ENCODE measurements at regions not wholly inside any gene's neighbourhood (a gene's known extent, or its start where the extent isn't known, plus 50 kb on each side); places are given as distances from the start of the nearest gene placed in this dataset.

GRCh38 chr3:102063572-102063971 is 214.3 kb downstream of the NFKBIZ start:
- 33% methylated on average over 7 of the region's 8 CpGs for WGBS (ENCODE audit: low lambda C conversion rate)
- 0 out of 5 replicates have a peak, but pooled peaks cover 0 to 5% of the 10 kb centered on the region in 2 experiments for H3K27me3 ChIP-seq (ENCODE audit: control insufficient read depth in 1 of 2, insufficient read depth in 2 of 2, low read length in 2 of 2)
- no peak overlapping the region for H2AFZ ChIP-seq (ENCODE audit: low read length)
- FAIRE-seq, result no peak
- no peaks in the 10 kb centered on the region for H3K9me3 ChIP-seq (ENCODE audit: low read length)
- H3K36me3 ChIP-seq (replicated peaks in 1 of 2; ENCODE audit: control insufficient read depth in 1 of 2, insufficient read depth in 2 of 2, low read length in 2 of 2), result no peaks in the 10 kb centered on the region
- H4K20me1 ChIP-seq (ENCODE audit: insufficient read depth, low read length), result no peaks in the 10 kb centered on the region
- in situ Hi-C loops (cut with HindIII; ENCODE audit: extremely low pct_ligation_motif_present, low pct_unique_long_range_greater_than_20kb) (no loop called here), intact Hi-C loops (cut with micrococcal nuclease; ENCODE audit: unreplicated experiment) (loop anchor here (5.0 kb wide), 1 partner anchor 251 kb away; no protein-coding TSS in a partner anchor)
- ChIA-PET POLR2A (no interaction called here), CTCF (ENCODE audit: low intra/inter-chr PET ratio, low total read pairs) (no interaction called here)
- H3K79me2 ChIP-seq (ENCODE audit: insufficient read depth, low read length), result no peaks in the 10 kb centered on the region
- no peak for ATAC-seq
- DNase-seq (ENCODE audit: low spot score), result no peak
- no peak overlapping the region for H3K4me2 ChIP-seq (ENCODE audit: low read depth, low read length)
- H3K9ac ChIP-seq (ENCODE audit: insufficient read depth, low read depth, low read length), result no peak overlapping the region
- TF ChIP-seq SCMH1 (CRISPR knock-in tag; IDR thresholded peaks at IDR 0.05; ENCODE audit: borderline replicate concordance) (no peak), ZFAT (CRISPR knock-in tag; conservative IDR thresholded peaks at IDR 0.05) (no peak), MAF1 (CRISPR knock-in tag; IDR thresholded peaks at IDR 0.05; ENCODE audit: borderline replicate concordance) (no peak), ZNF253 (CRISPR knock-in tag; IDR thresholded peaks at IDR 0.05; ENCODE audit: borderline replicate concordance) (no peak), DZIP1 (CRISPR knock-in tag; IDR thresholded peaks at IDR 0.05) (no peak)
- H3K4me3 ChIP-seq (replicated peaks in 1 of 3; ENCODE audit: insufficient read depth in 1 of 3, low read depth in 2 of 3, low read length in 3 of 3), result no peak overlapping the region
- H3K27ac ChIP-seq (ENCODE audit: extremely low read length, insufficient read depth, low read length), result no peak overlapping the region
- no TSS peak for BruUV-seq (replicated peaks)
- H3K4me1 ChIP-seq (ENCODE audit: insufficient read depth, low read length), result peaks cover 6% of the 10 kb centered on the region

GRCh38 chr3:102066470-102066869 is 217.2 kb downstream of the NFKBIZ start:
- H3K27ac ChIP-seq (ENCODE audit: extremely low read length, insufficient read depth, low read length), result no peak overlapping the region
- no peaks in the 10 kb centered on the region for H3K9me3 ChIP-seq (ENCODE audit: low read length)
- H3K4me2 ChIP-seq (ENCODE audit: low read depth, low read length), result no peak overlapping the region
- WGBS (ENCODE audit: low lambda C conversion rate), result 45% methylated on average over 1 of the region's 1 CpG
- no peak overlapping the region for H3K4me3 ChIP-seq (replicated peaks in 1 of 3; ENCODE audit: insufficient read depth in 1 of 3, low read depth in 2 of 3, low read length in 3 of 3)
- no peaks in the 10 kb centered on the region for H4K20me1 ChIP-seq (ENCODE audit: insufficient read depth, low read length)
- ChIA-PET CTCF (ENCODE audit: low intra/inter-chr PET ratio, low total read pairs) (no interaction called here), POLR2A (no interaction called here)
- in situ Hi-C loops (cut with HindIII; ENCODE audit: extremely low pct_ligation_motif_present, low pct_unique_long_range_greater_than_20kb) (no loop called here), intact Hi-C loops (cut with micrococcal nuclease; ENCODE audit: unreplicated experiment) (no loop called here)
- no peaks in the 10 kb centered on the region for H3K79me2 ChIP-seq (ENCODE audit: insufficient read depth, low read length)
- no peak for ATAC-seq
- no peak overlapping the region for H3K9ac ChIP-seq (ENCODE audit: insufficient read depth, low read depth, low read length)
- no peak for DNase-seq (ENCODE audit: low spot score)
- H3K27me3 ChIP-seq (ENCODE audit: control insufficient read depth in 1 of 2, insufficient read depth in 2 of 2, low read length in 2 of 2), result 0 out of 5 replicates have a peak, but pooled peaks cover 0 to 5% of the 10 kb centered on the region in 2 experiments
- no peaks in the 10 kb centered on the region for H3K36me3 ChIP-seq (replicated peaks in 1 of 2; ENCODE audit: control insufficient read depth in 1 of 2, insufficient read depth in 2 of 2, low read length in 2 of 2)
- H2AFZ ChIP-seq (ENCODE audit: low read length), result no peak overlapping the region
- no peaks in the 10 kb centered on the region for H3K4me1 ChIP-seq (ENCODE audit: insufficient read depth, low read length)
- BruUV-seq (replicated peaks), result no TSS peak
- FAIRE-seq, result no peak
- TF ChIP-seq ZBTB26 (CRISPR knock-in tag; IDR thresholded peaks at IDR 0.05; ENCODE audit: borderline replicate concordance), result no peak
- TF ChIP-seq ZNF224 (CRISPR knock-in tag; IDR thresholded peaks at IDR 0.05), result no peak
- TF ChIP-seq ASH2L (IDR thresholded peaks at IDR 0.05; ENCODE audit: insufficient read length, low read depth, low read length), result no peak
- TF ChIP-seq ZNF629 (CRISPR knock-in tag; conservative IDR thresholded peaks at IDR 0.05), result no peak
- no peak for TF ChIP-seq NCOA2 (CRISPR knock-in tag; IDR thresholded peaks at IDR 0.05)
